ENCODE measurements at regions not wholly inside any gene's neighbourhood (a gene's known extent, or its start where the extent isn't known, plus 50 kb on each side); places are given as distances from the start of the nearest gene placed in this dataset.

DNA sequence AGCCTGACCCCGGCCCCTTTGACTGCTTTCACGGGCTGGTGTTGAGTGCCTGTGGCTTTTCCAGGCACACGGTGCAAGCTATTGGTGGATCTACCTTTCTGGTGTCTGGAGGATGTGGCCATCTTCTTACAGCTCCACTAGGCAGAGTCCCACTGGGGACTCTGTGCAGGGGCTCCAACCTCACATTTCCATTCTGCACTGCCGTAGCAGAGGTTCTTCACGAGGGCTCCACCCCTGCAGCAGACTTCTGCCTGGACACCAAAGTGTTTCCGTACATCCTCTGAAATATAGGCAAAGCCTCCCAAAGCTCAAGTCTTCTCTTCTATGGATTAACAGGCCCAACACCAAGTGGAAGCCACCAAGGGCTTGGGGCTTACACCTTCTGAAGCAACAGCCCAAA is 691.5 kb upstream of the POU3F2 start:
- TF ChIP-seq EZH2 (IDR thresholded peaks at IDR 0.05) (no peak), EZH2phosphoT487 (IDR thresholded peaks at IDR 0.05) (no peak)
- TF ChIP-seq, protein P1, sequence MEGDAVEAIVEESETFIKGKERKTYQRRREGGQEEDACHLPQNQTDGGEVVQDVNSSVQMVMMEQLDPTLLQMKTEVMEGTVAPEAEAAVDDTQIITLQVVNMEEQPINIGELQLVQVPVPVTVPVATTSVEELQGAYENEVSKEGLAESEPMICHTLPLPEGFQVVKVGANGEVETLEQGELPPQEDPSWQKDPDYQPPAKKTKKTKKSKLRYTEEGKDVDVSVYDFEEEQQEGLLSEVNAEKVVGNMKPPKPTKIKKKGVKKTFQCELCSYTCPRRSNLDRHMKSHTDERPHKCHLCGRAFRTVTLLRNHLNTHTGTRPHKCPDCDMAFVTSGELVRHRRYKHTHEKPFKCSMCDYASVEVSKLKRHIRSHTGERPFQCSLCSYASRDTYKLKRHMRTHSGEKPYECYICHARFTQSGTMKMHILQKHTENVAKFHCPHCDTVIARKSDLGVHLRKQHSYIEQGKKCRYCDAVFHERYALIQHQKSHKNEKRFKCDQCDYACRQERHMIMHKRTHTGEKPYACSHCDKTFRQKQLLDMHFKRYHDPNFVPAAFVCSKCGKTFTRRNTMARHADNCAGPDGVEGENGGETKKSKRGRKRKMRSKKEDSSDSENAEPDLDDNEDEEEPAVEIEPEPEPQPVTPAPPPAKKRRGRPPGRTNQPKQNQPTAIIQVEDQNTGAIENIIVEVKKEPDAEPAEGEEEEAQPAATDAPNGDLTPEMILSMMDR (IDR thresholded peaks at IDR 0.05), result no peak

All from neural progenitor cell (in vitro differentiated cells).